ENCODE measurements at regions not wholly inside any gene's neighbourhood (a gene's known extent, or its start where the extent isn't known, plus 50 kb on each side); places are given as distances from the start of the nearest gene placed in this dataset.
A peak's percentile ranks its signal among the peaks of the same experiment; 100 is the strongest.

DNA sequence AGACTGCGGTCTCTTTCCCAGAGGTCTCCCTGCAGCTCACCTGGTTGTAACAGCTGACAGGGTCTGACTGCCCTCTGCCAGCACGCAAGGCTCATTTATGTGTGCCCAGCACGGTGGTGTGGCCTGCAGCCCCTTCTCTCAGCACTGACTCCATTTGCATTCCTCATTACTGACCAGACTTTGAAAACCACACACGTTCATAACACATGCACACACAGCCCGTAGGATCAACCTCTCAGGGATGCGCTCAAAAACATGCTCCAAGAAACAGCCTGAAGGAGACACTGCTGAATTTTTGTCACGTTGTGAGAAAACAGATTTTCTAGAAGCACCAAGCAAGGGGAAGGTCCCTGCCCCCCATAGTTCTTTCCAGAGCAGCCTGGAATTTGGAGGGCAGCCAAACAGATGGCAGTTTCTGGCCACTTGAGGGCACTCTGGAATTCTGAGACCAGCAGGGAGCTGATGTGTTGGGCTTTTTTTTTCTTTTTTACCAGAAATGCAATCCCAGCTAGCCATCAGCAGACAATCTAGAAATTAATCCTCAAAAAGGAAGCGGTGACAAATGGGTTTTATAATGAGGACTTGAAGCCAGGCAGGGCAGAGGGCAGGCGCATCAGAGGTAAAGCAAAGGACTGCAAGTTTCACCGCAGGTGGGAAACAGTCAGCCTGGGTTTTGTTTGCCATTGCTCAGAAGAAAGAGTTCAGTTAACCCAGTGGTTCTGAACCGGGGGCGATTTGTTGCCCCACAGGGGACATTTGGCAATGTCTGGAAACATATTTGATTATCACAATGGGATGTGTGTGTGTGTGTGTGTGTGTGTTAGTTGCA is 170.5 kb upstream of the PROK2 start:
- TF ChIP-seq, protein P1, sequence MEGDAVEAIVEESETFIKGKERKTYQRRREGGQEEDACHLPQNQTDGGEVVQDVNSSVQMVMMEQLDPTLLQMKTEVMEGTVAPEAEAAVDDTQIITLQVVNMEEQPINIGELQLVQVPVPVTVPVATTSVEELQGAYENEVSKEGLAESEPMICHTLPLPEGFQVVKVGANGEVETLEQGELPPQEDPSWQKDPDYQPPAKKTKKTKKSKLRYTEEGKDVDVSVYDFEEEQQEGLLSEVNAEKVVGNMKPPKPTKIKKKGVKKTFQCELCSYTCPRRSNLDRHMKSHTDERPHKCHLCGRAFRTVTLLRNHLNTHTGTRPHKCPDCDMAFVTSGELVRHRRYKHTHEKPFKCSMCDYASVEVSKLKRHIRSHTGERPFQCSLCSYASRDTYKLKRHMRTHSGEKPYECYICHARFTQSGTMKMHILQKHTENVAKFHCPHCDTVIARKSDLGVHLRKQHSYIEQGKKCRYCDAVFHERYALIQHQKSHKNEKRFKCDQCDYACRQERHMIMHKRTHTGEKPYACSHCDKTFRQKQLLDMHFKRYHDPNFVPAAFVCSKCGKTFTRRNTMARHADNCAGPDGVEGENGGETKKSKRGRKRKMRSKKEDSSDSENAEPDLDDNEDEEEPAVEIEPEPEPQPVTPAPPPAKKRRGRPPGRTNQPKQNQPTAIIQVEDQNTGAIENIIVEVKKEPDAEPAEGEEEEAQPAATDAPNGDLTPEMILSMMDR (IDR thresholded peaks at IDR 0.05) = peak; percentile 47 to 67 (median 56)
- TF ChIP-seq POLR2A (IDR thresholded peaks at IDR 0.05) = no peak
